Neural cell (in vitro differentiated cells): ENCODE measurements at regions not wholly inside any gene's neighbourhood (a gene's known extent, or its start where the extent isn't known, plus 50 kb on each side); places are given as distances from the start of the nearest gene placed in this dataset.

Experiments used
- H2AFZ ChIP-seq: fragments of 200-600, 300-800 bp; sonication (generic), shearing (Covaris generic); 2 replicates; pipeline ENCODE4 v1.6.0; 2014; ENCODE audit warnings: low read depth, mild to moderate bottlenecking, antibody characterized with exemption, low read length, moderate library complexity
- H3F3A ChIP-seq: fragments of 200-600 bp; shearing (Covaris generic); 2 replicates; pipeline ENCODE4 v1.6.1; 2016; ENCODE audit warnings: mild to moderate bottlenecking, moderate library complexity, mixed read lengths, antibody characterized with exemption, low read length; ENCODE audit not compliant: insufficient read depth, poor library complexity, severe bottlenecking
- H3K27ac ChIP-seq: fragments of 200-600, 300-800 bp; sonication (generic), shearing (Covaris generic); 2 replicates; pipeline ENCODE4 v1.5.1; 2014; ENCODE audit warnings: mild to moderate bottlenecking, low read length, moderate library complexity
- H3K27me3 ChIP-seq: fragments of 300-800, 200-600 bp; sonication (generic), shearing (Covaris generic); 2 replicates; pipeline ENCODE4 v1.6.0; 2014; ENCODE audit warnings: mild to moderate bottlenecking, low read depth, low read length, moderate library complexity; ENCODE audit not compliant: insufficient read depth
- H3K36me3 ChIP-seq: fragments of 300-800, 200-600 bp; sonication (generic), shearing (Covaris generic); 2 replicates; pipeline ENCODE4 v1.5.1; 2014; ENCODE audit warnings: mild to moderate bottlenecking, antibody characterized with exemption, low read length, moderate library complexity; ENCODE audit not compliant: insufficient read depth
- H3K4me2 ChIP-seq: fragments of 300-800, 200-600 bp; sonication (generic), shearing (Covaris generic); 2 replicates; pipeline ENCODE4 v1.6.0; 2014; ENCODE audit warnings: mild to moderate bottlenecking, low read length
- H3K4me3 ChIP-seq: fragments of 300-800, 200-600 bp; sonication (generic), shearing (Covaris generic); 2 replicates; pipeline ENCODE4 v1.5.1; 2014; ENCODE audit warnings: mild to moderate bottlenecking, low read length, moderate library complexity
- H3K79me2 ChIP-seq: fragments of 200-600 bp; shearing (Covaris generic); replicated peaks from 2 replicates; pipeline ENCODE4 v1.6.0; 2014; ENCODE audit warnings: mild to moderate bottlenecking, low read length, moderate library complexity; ENCODE audit not compliant: insufficient read depth
- H3K9ac ChIP-seq: fragments of 300-800, 200-600 bp; sonication (generic), shearing (Covaris generic); 2 replicates; pipeline ENCODE4 v1.6.1; 2016; ENCODE audit warnings: mild to moderate bottlenecking, low read length, mixed read lengths
- H3K9me2 ChIP-seq: fragments of 200-600 bp; shearing (Covaris generic); 2 replicates; pipeline ENCODE4 v1.6.1; 2016; ENCODE audit warnings: mild to moderate bottlenecking, low read length, mixed read lengths; ENCODE audit not compliant: insufficient read depth
- H3K9me3 ChIP-seq: fragments of 200-600, 300-800 bp; sonication (generic), shearing (Covaris generic); 2 replicates; pipeline ENCODE4 v1.6.1; 2016; ENCODE audit warnings: mild to moderate bottlenecking, mixed run types, low read length, moderate library complexity, mixed read lengths
- H4K20me1 ChIP-seq: fragments of 200-600 bp; shearing (Covaris generic); 2 replicates; pipeline ENCODE4 v1.6.1; 2016; ENCODE audit warnings: mild to moderate bottlenecking, mixed run types; ENCODE audit not compliant: insufficient read depth
- CTCF ChIP-seq: fragments of 450-650 bp; IDR thresholded peaks from 2 replicates; pipeline ENCODE4 v1.5.1; 2014; ENCODE audit warnings: antibody characterized with exemption, mild to moderate bottlenecking, moderate library complexity; ENCODE audit not compliant: poor library complexity, severe bottlenecking
- EP300 ChIP-seq: fragments of 450-650 bp; conservative IDR thresholded peaks from 2 replicates; pipeline ENCODE4 v1.6.1; 2014; ENCODE audit warnings: antibody characterized with exemption, mild to moderate bottlenecking, moderate library complexity; ENCODE audit not compliant: poor library complexity, severe bottlenecking
- EZH2 ChIP-seq: fragments of 200-600, 300-800 bp; shearing (Covaris generic), sonication (generic); IDR thresholded peaks from 2 replicates; pipeline ENCODE4 v1.6.1; 2014; ENCODE audit warnings: antibody characterized with exemption, low read length, borderline replicate concordance, mild to moderate bottlenecking; ENCODE audit not compliant: insufficient read depth, poor library complexity, severe bottlenecking
- MXI1 ChIP-seq: fragments of 450-650 bp; conservative IDR thresholded peaks from 2 replicates; pipeline ENCODE4 v1.6.1; 2014; ENCODE audit warnings: antibody characterized with exemption, mild to moderate bottlenecking; ENCODE audit not compliant: poor library complexity, severe bottlenecking
- POLR2AphosphoS5 ChIP-seq: IDR thresholded peaks from 2 replicates; pipeline ENCODE4 v1.6.1; 2012
- RAD21 ChIP-seq: fragments of 450-650 bp; conservative IDR thresholded peaks from 2 replicates; pipeline ENCODE4 v1.6.1; 2014; ENCODE audit warnings: antibody characterized with exemption, mild to moderate bottlenecking, moderate library complexity
- SMC3 ChIP-seq: fragments of 450-650 bp; conservative IDR thresholded peaks from 2 replicates; pipeline ENCODE4 v1.6.1; 2014; ENCODE audit warnings: antibody characterized with exemption, mild to moderate bottlenecking, moderate library complexity; ENCODE audit not compliant: poor library complexity
- TAF1 ChIP-seq: IDR thresholded peaks from 2 replicates; pipeline ENCODE4 v1.6.1; 2012; ENCODE audit warnings: low read depth
- TF ChIP-seq, protein P1 (sequence below): IDR thresholded peaks from 2 replicates; pipeline ENCODE4 v1.6.1; 2012; ENCODE audit warnings: borderline replicate concordance

- no peak overlapping the region for H3K4me2 ChIP-seq
- H3K36me3 ChIP-seq: no peaks in the 10 kb centered on the region
- no peaks in the 10 kb centered on the region for H3F3A ChIP-seq
- H3K9ac ChIP-seq: no peak overlapping the region
- H3K4me3 ChIP-seq: no peak overlapping the region
- H4K20me1 ChIP-seq: no peaks in the 10 kb centered on the region
- no peaks in the 10 kb centered on the region for H3K9me2 ChIP-seq
- TF ChIP-seq SMC3 (no peak), EZH2 (no peak), POLR2AphosphoS5 (no peak), RAD21 (no peak), MXI1 (no peak), EP300 (no peak), TAF1 (no peak), CTCF (no peak)
- TF ChIP-seq, protein P1, sequence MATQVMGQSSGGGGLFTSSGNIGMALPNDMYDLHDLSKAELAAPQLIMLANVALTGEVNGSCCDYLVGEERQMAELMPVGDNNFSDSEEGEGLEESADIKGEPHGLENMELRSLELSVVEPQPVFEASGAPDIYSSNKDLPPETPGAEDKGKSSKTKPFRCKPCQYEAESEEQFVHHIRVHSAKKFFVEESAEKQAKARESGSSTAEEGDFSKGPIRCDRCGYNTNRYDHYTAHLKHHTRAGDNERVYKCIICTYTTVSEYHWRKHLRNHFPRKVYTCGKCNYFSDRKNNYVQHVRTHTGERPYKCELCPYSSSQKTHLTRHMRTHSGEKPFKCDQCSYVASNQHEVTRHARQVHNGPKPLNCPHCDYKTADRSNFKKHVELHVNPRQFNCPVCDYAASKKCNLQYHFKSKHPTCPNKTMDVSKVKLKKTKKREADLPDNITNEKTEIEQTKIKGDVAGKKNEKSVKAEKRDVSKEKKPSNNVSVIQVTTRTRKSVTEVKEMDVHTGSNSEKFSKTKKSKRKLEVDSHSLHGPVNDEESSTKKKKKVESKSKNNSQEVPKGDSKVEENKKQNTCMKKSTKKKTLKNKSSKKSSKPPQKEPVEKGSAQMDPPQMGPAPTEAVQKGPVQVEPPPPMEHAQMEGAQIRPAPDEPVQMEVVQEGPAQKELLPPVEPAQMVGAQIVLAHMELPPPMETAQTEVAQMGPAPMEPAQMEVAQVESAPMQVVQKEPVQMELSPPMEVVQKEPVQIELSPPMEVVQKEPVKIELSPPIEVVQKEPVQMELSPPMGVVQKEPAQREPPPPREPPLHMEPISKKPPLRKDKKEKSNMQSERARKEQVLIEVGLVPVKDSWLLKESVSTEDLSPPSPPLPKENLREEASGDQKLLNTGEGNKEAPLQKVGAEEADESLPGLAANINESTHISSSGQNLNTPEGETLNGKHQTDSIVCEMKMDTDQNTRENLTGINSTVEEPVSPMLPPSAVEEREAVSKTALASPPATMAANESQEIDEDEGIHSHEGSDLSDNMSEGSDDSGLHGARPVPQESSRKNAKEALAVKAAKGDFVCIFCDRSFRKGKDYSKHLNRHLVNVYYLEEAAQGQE: no peak
- no peaks in the 10 kb centered on the region for H3K79me2 ChIP-seq
- no peak overlapping the region for H2AFZ ChIP-seq
- no peaks in the 10 kb centered on the region for H3K27me3 ChIP-seq
- H3K9me3 ChIP-seq: no peaks in the 10 kb centered on the region
- peak overlapping the region; percentile 5 for H3K27ac ChIP-seq
Observed at GRCh38 chr1:42046761-42047507, 106.3 kb upstream of the GUCA2B start.

DNA sequence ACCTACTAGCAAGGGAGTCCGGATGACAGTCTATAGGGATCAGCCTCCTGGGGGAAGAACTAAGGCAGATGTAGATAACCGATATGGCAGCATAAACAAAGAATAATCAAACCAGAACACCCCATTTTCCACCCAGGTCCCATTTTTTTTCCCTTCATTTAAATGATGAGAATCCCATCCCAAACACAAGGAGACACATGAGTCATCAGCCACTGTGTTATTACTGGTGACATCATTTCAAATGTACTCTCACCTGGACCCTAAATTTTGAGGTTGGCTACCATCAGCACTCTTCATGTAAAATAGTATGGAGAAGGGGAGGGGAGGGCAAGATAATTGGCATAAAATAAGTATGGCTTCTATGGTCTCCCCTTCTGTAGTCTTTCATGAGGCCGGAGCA lies 108.9 kb upstream of the GUCA2B start:
- no peaks in the 10 kb centered on the region for H4K20me1 ChIP-seq
- H3K9me3 ChIP-seq: no peaks in the 10 kb centered on the region
- TF ChIP-seq POLR2AphosphoS5: no peak
- TF ChIP-seq, protein P1: no peak
- TF ChIP-seq TAF1: no peak
- TF ChIP-seq EP300: no peak
- no peak for TF ChIP-seq RAD21
- no peak for TF ChIP-seq CTCF
- TF ChIP-seq MXI1: no peak
- TF ChIP-seq EZH2: no peak
- no peak for TF ChIP-seq SMC3
- H3F3A ChIP-seq: no peaks in the 10 kb centered on the region
- no peaks in the 10 kb centered on the region for H3K36me3 ChIP-seq
- H3K4me3 ChIP-seq: no peak overlapping the region
- H3K9ac ChIP-seq: no peak overlapping the region
- no peaks in the 10 kb centered on the region for H3K9me2 ChIP-seq
- H3K4me2 ChIP-seq: no peak overlapping the region
- no peaks in the 10 kb centered on the region for H3K79me2 ChIP-seq
- H3K27ac ChIP-seq: no peak overlapping the region
- no peaks in the 10 kb centered on the region for H3K27me3 ChIP-seq
- H2AFZ ChIP-seq: no peak overlapping the region
